HCT116 (cell line): ENCODE measurements at regions not wholly inside any gene's neighbourhood (a gene's known extent, or its start where the extent isn't known, plus 50 kb on each side); places are given as distances from the start of the nearest gene placed in this dataset.

Source experiments
- CBX3 ChIP-seq: IDR thresholded peaks from 2 replicates; pipeline ENCODE4 v1.6.1; 2012; ENCODE audit warnings: low read depth
- EGR1 ChIP-seq: IDR thresholded peaks from 2 replicates; pipeline ENCODE4 v1.6.1; 2012; ENCODE audit warnings: low read depth
- EZH2 ChIP-seq: fragments of 200-600 bp; sonication (generic); IDR thresholded peaks from 2 replicates; pipeline ENCODE4 v1.6.1; 2017; ENCODE audit warnings: antibody characterized with exemption, mixed run types
- EZH2phosphoT487 ChIP-seq: fragments of 200-600 bp; IDR thresholded peaks from 2 replicates; pipeline ENCODE4 v1.6.1; 2018; ENCODE audit warnings: antibody characterized with exemption, borderline replicate concordance
- JUND ChIP-seq: IDR thresholded peaks from 2 replicates; pipeline ENCODE4 v1.6.1; 2012
- POLR2A ChIP-seq: IDR thresholded peaks from 2 replicates; pipeline ENCODE4 v1.7.0; 2011; ENCODE audit warnings: borderline replicate concordance; ENCODE audit not compliant: insufficient read depth, insufficient read length; ENCODE audit errors: extremely low read depth
- POLR2AphosphoS5 ChIP-seq: IDR thresholded peaks from 2 replicates; pipeline ENCODE4 v1.6.1; 2011; ENCODE audit warnings: mild to moderate bottlenecking, low read depth, low read length, moderate library complexity
- RAD21 ChIP-seq: IDR thresholded peaks from 2 replicates; pipeline ENCODE4 v1.6.1; 2012; ENCODE audit warnings: low read depth, mild to moderate bottlenecking
- REST ChIP-seq: IDR thresholded peaks from 2 replicates; pipeline ENCODE4 v1.6.1; 2012; ENCODE audit warnings: low read depth
- SIN3A ChIP-seq: IDR thresholded peaks from 2 replicates; pipeline ENCODE4 v1.6.1; 2012; ENCODE audit warnings: low read depth
- SP1 ChIP-seq: IDR thresholded peaks from 2 replicates; pipeline ENCODE4 v1.6.1; 2012; ENCODE audit warnings: low read depth
- SRF ChIP-seq: IDR thresholded peaks from 2 replicates; pipeline ENCODE4 v1.6.1; 2012; ENCODE audit warnings: low read depth
- ZNF274 ChIP-seq: fragments of 200-500 bp; sonication (Bioruptor generic); IDR thresholded peaks from 2 replicates; pipeline ENCODE4 v1.6.1; 2014; ENCODE audit warnings: mild to moderate bottlenecking, low read depth, low read length, inconsistent platforms
- TF ChIP-seq, protein P1 (sequence below), 3 experiments: fragments of 200-600 bp in 1 of 3; sonication (generic) in 1 of 3; IDR thresholded peaks in 2 of 3; conservative IDR thresholded peaks in 1 of 3; 2 replicates each; pipeline ENCODE4 v1.5.1; 2012 to 2017; ENCODE audit warnings: low read depth in 2 of 3, low read length in 2 of 3, antibody characterized with exemption in 1 of 3, borderline replicate concordance in 1 of 3, control low read depth in 1 of 3, mild to moderate bottlenecking in 1 of 3, mixed read lengths in 1 of 3, mixed run types in 1 of 3, moderate library complexity in 1 of 3; ENCODE audit not compliant: insufficient read depth in 1 of 3

DNA sequence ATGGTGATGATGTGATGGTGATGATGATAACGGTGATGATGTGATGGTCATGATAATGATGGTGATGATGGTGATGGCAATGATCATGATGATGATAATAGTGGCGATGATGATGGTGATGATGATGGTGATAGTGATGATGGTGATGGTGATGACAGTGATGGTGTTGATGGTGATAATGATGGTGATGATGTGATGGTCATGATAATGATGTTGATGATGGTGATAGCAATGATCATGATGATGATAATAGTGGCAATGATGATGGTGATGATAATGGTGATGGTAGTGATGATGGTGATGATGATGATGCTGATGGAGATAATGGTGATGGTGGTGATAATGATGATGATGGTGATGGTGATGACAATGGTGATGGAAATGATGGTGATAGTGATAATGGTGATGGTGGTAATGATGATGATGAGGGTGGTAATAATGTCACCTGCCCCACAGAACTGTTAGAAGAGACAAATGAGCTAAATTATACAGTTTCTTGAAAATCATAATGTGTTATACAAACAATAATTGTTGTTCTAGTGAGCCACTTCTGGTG is 289.9 kb downstream of the ASMT start:
- no peak for TF ChIP-seq EZH2
- no peak for TF ChIP-seq EGR1
- TF ChIP-seq, protein P1, sequence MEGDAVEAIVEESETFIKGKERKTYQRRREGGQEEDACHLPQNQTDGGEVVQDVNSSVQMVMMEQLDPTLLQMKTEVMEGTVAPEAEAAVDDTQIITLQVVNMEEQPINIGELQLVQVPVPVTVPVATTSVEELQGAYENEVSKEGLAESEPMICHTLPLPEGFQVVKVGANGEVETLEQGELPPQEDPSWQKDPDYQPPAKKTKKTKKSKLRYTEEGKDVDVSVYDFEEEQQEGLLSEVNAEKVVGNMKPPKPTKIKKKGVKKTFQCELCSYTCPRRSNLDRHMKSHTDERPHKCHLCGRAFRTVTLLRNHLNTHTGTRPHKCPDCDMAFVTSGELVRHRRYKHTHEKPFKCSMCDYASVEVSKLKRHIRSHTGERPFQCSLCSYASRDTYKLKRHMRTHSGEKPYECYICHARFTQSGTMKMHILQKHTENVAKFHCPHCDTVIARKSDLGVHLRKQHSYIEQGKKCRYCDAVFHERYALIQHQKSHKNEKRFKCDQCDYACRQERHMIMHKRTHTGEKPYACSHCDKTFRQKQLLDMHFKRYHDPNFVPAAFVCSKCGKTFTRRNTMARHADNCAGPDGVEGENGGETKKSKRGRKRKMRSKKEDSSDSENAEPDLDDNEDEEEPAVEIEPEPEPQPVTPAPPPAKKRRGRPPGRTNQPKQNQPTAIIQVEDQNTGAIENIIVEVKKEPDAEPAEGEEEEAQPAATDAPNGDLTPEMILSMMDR (IDR thresholded peaks at IDR 0.05 in 2 of 3, conservative IDR thresholded peaks at IDR 0.05 in 1 of 3; ENCODE audit: borderline replicate concordance in 1 of 3, insufficient read depth in 1 of 3, low read depth in 2 of 3, low read length in 2 of 3): no peak
- no peak for TF ChIP-seq EZH2phosphoT487
- TF ChIP-seq RAD21: no peak
- no peak for TF ChIP-seq REST
- no peak for TF ChIP-seq POLR2A
- TF ChIP-seq JUND: no peak
- no peak for TF ChIP-seq ZNF274
- TF ChIP-seq SP1: no peak
- no peak for TF ChIP-seq SIN3A
- no peak for TF ChIP-seq POLR2AphosphoS5
- TF ChIP-seq SRF: no peak
- no peak for TF ChIP-seq CBX3
